Stomach (tissue), 8 donors: ENCODE measurements at regions not wholly inside any gene's neighbourhood (a gene's known extent, or its start where the extent isn't known, plus 50 kb on each side); places are given as distances from the start of the nearest gene placed in this dataset.

Experiments
- DNase-seq, 2 donors: peaks; one replicate each; pipeline versions ENCODE4 v3.0.0 to v3.0.0-alpha.2; 2013 to 2019
- H3K27ac ChIP-seq, 5 donors: fragments of 200-600 bp in 4 of 5; sonication (generic) in 4 of 5; one replicate each; pipeline ENCODE4 v1.5.1; 2013 to 2019; ENCODE audit warnings: mild to moderate bottlenecking in 1 of 5, moderate library complexity in 1 of 5
- H3K27me3 ChIP-seq, 3 donors: fragments of 200-600 bp; sonication (generic); one replicate each; pipeline ENCODE4 v1.5.1; 2017 to 2019; ENCODE audit warnings: mixed run types in 1 of 3
- H3K36me3 ChIP-seq, 4 donors: fragments of 200-600 bp; sonication (generic); 1 replicate in 3 of 4; 2 replicates in 1 of 4; pipeline ENCODE4 v1.5.1; 2016 to 2019
- H3K4me1 ChIP-seq, 4 donors: fragments of 200-600 bp; sonication (generic); one replicate each; pipeline ENCODE4 v1.5.1; 2016 to 2019
- H3K4me3 ChIP-seq, 4 donors: fragments of 200-600 bp; sonication (generic) in 3 of 4; one replicate each; pipeline ENCODE4 v1.5.1; 2016 to 2019; ENCODE audit warnings: mild to moderate bottlenecking in 1 of 4
- H3K9me3 ChIP-seq, 4 donors: fragments of 200-600 bp; sonication (generic); one replicate each; pipeline ENCODE4 v1.5.1; 2016 to 2019
- CTCF ChIP-seq, 7 experiments: fragments of 450-650 bp in 4 of 7; fragments of 200-600 bp in 3 of 7; sonication (generic) in 3 of 7; IDR thresholded peaks; one replicate each; pipeline ENCODE4 v1.5.1; 2016 to 2019; ENCODE audit warnings: antibody characterized with exemption in 7 of 7, control low read depth in 2 of 7, mild to moderate bottlenecking in 1 of 7
- EP300 ChIP-seq: sonication (generic); formaldehyde crosslinking; IDR thresholded peaks from one replicate; pipeline ENCODE4 v1.6.1; 2017; ENCODE audit warnings: antibody characterized with exemption
- POLR2A ChIP-seq, 4 donors: fragments of 450-650 bp; IDR thresholded peaks; one replicate each; pipeline ENCODE4 v1.6.1; 2016; ENCODE audit warnings: antibody characterized with exemption in 4 of 4, control low read depth in 2 of 4, mild to moderate bottlenecking in 1 of 4, moderate library complexity in 1 of 4
- POLR2AphosphoS5 ChIP-seq, 3 donors: sonication (generic); formaldehyde crosslinking; IDR thresholded peaks; one replicate each; pipeline ENCODE4 v1.6.1; 2016; ENCODE audit warnings: antibody characterized with exemption in 3 of 3
- WGBS, 5 donors: extraction: QIAGEN DNeasy Blood & Tissue Kit in 3 of 5; methylation state at CpG; one replicate each; pipeline versions ENCODE4 v1.1.5 to v1.1.7; 2013 to 2018; 5-methylcytosine and 5-hydroxymethylcytosine counted together
- intact Hi-C: fragments of 100-400 bp; cut with DNase I; formaldehyde crosslinking; loops from one replicate; pipeline ENCODE4 v1.15.1; 2023; ENCODE audit warnings: low total_unique reads
- donor health status: healthy with polysubstance abuse.
- donor health status: Bipolar disorder and iron deficiency.
- donor health status: healthy.

GRCh38 chr2:238743243-238744065 is 104.4 kb upstream of the TWIST2 start:
- Histone ChIP-seq H3K9me3 (no peaks in the 10 kb centered on the region), H3K4me3 (no peak overlapping the region), H3K36me3 (no peaks in the 10 kb centered on the region), H3K27ac (no peak overlapping the region), H3K27me3 (peaks cover 0 to 20% (median 0%) of the 10 kb centered on the region in 3 donors), H3K4me1 (no peaks in the 10 kb centered on the region)
- TF ChIP-seq EP300, result no peak
- WGBS, 5 donors, result 40 to 49% (median 46%) methylated on average over 16 to 21 of the region's 21 CpGs
- intact Hi-C loops, result no loop called here
- peak in 1 of 2 donors; percentile 64 for DNase-seq

GRCh38 chr2:238744951-238745350 is 102.9 kb upstream of the TWIST2 start:
- Histone ChIP-seq H3K4me1 (no peaks in the 10 kb centered on the region), H3K4me3 (no peak overlapping the region), H3K27ac (no peak overlapping the region), H3K27me3 (peaks cover 0 to 20% (median 0%) of the 10 kb centered on the region in 3 donors), H3K9me3 (peaks cover 0 to 10% (median 5%) of the 10 kb centered on the region in 4 donors), H3K36me3 (no peaks in the 10 kb centered on the region)
- intact Hi-C loops, result no loop called here
- DNase-seq, result no peak
- WGBS, 5 donors, result 82 to 91% (median 90%) methylated on average over 12 to 13 of the region's 13 CpGs
- no peak for TF ChIP-seq EP300
- TF ChIP-seq CTCF (IDR thresholded peaks at IDR 0.05), result no peak
- TF ChIP-seq POLR2A (IDR thresholded peaks at IDR 0.05), result no peak
- TF ChIP-seq POLR2AphosphoS5 (IDR thresholded peaks at IDR 0.05), result no peak

GRCh38 chr2:238745997-238746396 is 101.9 kb upstream of the TWIST2 start:
- Histone ChIP-seq H3K9me3 (peaks cover 0 to 16% (median 8%) of the 10 kb centered on the region in 4 donors), H3K36me3 (no peaks in the 10 kb centered on the region), H3K4me3 (no peak overlapping the region), H3K27ac (no peak overlapping the region), H3K27me3 (peaks cover 0 to 20% (median 0%) of the 10 kb centered on the region in 3 donors), H3K4me1 (no peaks in the 10 kb centered on the region)
- TF ChIP-seq POLR2A (IDR thresholded peaks at IDR 0.05) (no peak), POLR2AphosphoS5 (IDR thresholded peaks at IDR 0.05) (no peak), EP300 (no peak), CTCF (IDR thresholded peaks at IDR 0.05) (no peak)
- 80 to 86% (median 84%) methylated on average over 5 of the region's 5 CpGs for WGBS, 5 donors
- intact Hi-C loops, result no loop called here
- no peak for DNase-seq

GRCh38 chr2:238747114-238747513 is 100.8 kb upstream of the TWIST2 start:
- WGBS, 5 donors, result 88 to 92% (median 90%) methylated on average over 16 to 18 of the region's 18 CpGs
- peaks cover 0 to 20% (median 0%) of the 10 kb centered on the region in 3 donors for H3K27me3 ChIP-seq
- intact Hi-C loops, result no loop called here
- no peaks in the 10 kb centered on the region for H3K36me3 ChIP-seq
- no peak for TF ChIP-seq POLR2A (IDR thresholded peaks at IDR 0.05)
- TF ChIP-seq EP300, result no peak
- TF ChIP-seq CTCF (IDR thresholded peaks at IDR 0.05), result no peak
- no peak for TF ChIP-seq POLR2AphosphoS5 (IDR thresholded peaks at IDR 0.05)
- H3K4me1 ChIP-seq, result no peaks in the 10 kb centered on the region
- peaks cover 0 to 16% (median 8%) of the 10 kb centered on the region in 4 donors for H3K9me3 ChIP-seq
- no peak overlapping the region for H3K27ac ChIP-seq
- no peak overlapping the region for H3K4me3 ChIP-seq
- no peak for DNase-seq

- peaks cover 0 to 16% (median 8%) of the 10 kb centered on the region in 4 donors for H3K9me3 ChIP-seq
- H3K4me3 ChIP-seq, result no peak overlapping the region
- TF ChIP-seq POLR2A (IDR thresholded peaks at IDR 0.05) (no peak), CTCF (IDR thresholded peaks at IDR 0.05) (no peak), EP300 (no peak), POLR2AphosphoS5 (IDR thresholded peaks at IDR 0.05) (no peak)
- peaks cover 0 to 19% (median 0%) of the 10 kb centered on the region in 3 donors for H3K27me3 ChIP-seq
- H3K36me3 ChIP-seq, result no peaks in the 10 kb centered on the region
- intact Hi-C loops, result no loop called here
- no peak for DNase-seq
- 58 to 97% (median 88%) methylated on average over 3 of the region's 3 CpGs for WGBS, 5 donors
- H3K4me1 ChIP-seq, result no peaks in the 10 kb centered on the region
- H3K27ac ChIP-seq, result no peak overlapping the region
These were observed 100.3 kb upstream of the TWIST2 start for GRCh38 chr2:238747557-238747956.
